Fibroblast of mammary gland (primary cell): ENCODE measurements at regions not wholly inside any gene's neighbourhood (a gene's known extent, or its start where the extent isn't known, plus 50 kb on each side); places are given as distances from the start of the nearest gene placed in this dataset.
A peak's percentile ranks its signal among the peaks of the same experiment; 100 is the strongest.
"Not testable (repeated sequence)": the region's sequence is repeated elsewhere in the genome, so short reads cannot be mapped to it uniquely, and the experiment has no call there.

Experiments
- DNase-seq: peaks from one replicate; pipeline ENCODE4 v3.0.0-alpha.2; 2010; ENCODE audit warnings: low read depth
- H3K4me3 ChIP-seq: 2 replicates; pipeline ENCODE4 v1.5.1; 2011; ENCODE audit warnings: low read depth, mild to moderate bottlenecking, low read length, moderate library complexity; ENCODE audit not compliant: control insufficient read depth
- CTCF ChIP-seq: conservative IDR thresholded peaks from 2 replicates; pipeline ENCODE4 v1.5.1; 2011; ENCODE audit warnings: low read depth, low read length, inconsistent platforms; ENCODE audit not compliant: control insufficient read depth, insufficient read depth

DNA sequence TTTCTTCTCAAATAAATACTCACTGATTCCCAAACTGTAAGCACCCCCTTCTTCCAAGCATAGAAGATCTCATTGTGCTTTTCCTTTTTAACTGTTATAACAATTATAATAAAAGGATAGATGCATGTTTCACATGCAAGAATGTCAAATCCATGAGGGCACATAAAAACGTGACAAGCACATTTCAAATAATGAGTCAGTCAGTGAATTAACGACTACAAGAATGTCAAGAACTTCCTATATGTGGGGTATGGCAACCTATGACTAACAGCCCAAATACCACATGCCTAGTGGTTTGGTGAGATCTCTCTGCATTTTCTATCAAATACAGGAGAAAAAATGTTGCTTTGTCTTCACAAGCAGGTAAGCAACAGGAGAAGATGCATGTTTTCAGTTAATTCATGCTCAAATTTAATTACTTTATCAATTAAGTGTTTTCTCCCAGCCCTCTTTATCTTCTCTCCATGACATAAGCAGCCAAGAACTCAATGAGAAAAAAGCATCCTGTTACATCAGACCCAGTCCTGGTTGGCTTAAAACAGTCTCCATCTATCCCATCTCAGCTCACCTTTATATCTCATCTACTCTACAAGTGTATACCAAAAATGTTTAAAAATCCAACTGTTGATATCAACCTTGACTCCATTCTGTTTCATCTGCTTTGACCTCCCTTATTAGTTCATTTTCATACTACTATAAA lies 181.5 kb upstream of the LMCD1 start:
- H3K4me3 ChIP-seq: no peak overlapping the region
- TF ChIP-seq CTCF: no peak
- DNase-seq: peak; percentile 63

- DNase-seq: no peak
- no peak for TF ChIP-seq CTCF
Observed at GRCh38 chr3:8320711-8321458, 180.7 kb upstream of the LMCD1 start.

GRCh38 chr3:8324747-8325146 lies 176.9 kb upstream of the LMCD1 start:
- peak; percentile 50 for DNase-seq
- no peak overlapping the region for H3K4me3 ChIP-seq
- TF ChIP-seq CTCF: peak; percentile 69

More at GRCh38 chr3:8320711-8321458, 180.7 kb upstream of the LMCD1 start:
- H3K4me3 ChIP-seq: no peak overlapping the region

GRCh38 chr3:8325306-8325705 lies 176.3 kb upstream of the LMCD1 start:
- no peak overlapping the region for H3K4me3 ChIP-seq
- DNase-seq: no peak
- TF ChIP-seq CTCF: no peak

GRCh38 chr3:8325833-8326232 lies 175.8 kb upstream of the LMCD1 start:
- H3K4me3 ChIP-seq, DNase-seq: not testable (repeated sequence)

- no peak overlapping the region for H3K4me3 ChIP-seq
- TF ChIP-seq CTCF: no peak
- DNase-seq: no peak
Observed at GRCh38 chr3:8327739-8328138, 173.9 kb upstream of the LMCD1 start.

DNA sequence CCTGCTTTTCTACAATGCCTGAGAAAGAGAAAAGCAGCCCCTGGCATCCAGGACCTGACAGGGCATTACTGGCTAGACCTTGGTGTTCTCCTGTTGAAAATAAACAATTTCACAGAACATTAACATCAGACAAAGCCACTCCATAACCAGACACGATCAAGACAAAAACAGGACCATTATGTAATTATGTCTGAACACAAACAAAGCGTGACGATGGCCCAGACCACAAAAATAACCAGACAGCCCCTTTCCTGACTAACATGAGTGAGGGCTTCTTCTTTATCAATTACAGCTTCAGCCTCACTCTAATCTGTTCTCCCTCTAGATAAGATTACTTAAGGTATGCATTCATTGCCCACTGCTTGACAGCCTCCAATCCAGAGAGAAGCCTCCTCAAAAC lies 172.7 kb upstream of the LMCD1 start:
- no peak for TF ChIP-seq CTCF
- no peak overlapping the region for H3K4me3 ChIP-seq
- no peak for DNase-seq
